GM19240 (cell line): ENCODE measurements at regions not wholly inside any gene's neighbourhood (a gene's known extent, or its start where the extent isn't known, plus 50 kb on each side); places are given as distances from the start of the nearest gene placed in this dataset.

Experiments used
- DNase-seq: peaks from one replicate; pipeline ENCODE4 v3.0.0; 2011; ENCODE audit warnings: low spot score; ENCODE audit not compliant: insufficient read length

DNA sequence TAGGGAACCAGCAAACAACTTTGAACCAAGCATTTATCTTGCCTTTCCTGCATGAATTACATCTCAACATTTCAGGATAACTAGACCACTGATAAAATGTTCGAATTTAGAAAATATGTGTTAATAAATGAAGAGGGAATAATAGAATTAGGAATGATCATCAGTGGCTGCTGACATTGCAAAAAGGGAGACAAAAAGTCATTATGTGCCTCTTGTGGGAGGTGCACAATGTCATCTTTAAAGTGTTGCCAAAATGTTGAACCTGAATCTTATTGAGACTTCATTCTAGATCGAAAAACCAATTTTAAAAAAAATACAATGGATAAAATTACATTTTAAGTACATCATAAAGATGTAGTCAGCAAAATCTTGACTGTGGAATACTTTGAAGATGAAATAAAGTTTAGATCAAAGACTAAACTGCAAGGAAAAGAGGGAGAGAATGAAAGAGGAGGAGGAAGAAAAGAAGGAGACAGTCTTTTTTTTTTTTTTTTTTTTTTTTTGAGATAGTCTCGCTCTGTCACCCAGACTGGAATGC lies 299.3 kb downstream of the FBXW7 start:
- no peak for DNase-seq

DNA sequence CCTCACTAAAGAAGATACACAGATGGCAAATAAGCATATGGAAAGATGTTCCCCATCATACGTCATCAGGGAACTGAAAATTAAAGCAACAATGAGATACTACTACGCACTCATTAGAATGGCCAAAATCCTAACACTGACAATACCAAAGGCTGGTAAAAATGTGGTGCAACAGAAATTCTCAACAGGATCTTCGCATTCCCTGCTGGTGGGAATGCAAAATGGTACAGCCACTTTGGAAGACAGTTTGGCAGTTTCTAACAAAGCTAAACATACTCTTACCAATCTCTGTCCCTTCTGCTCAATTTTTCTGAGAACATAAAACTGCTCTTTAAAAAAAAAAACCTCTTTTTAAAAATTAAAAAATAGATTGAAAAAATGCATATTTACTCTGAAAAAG lies 300.2 kb downstream of the FBXW7 start:
- DNase-seq: no peak

DNA sequence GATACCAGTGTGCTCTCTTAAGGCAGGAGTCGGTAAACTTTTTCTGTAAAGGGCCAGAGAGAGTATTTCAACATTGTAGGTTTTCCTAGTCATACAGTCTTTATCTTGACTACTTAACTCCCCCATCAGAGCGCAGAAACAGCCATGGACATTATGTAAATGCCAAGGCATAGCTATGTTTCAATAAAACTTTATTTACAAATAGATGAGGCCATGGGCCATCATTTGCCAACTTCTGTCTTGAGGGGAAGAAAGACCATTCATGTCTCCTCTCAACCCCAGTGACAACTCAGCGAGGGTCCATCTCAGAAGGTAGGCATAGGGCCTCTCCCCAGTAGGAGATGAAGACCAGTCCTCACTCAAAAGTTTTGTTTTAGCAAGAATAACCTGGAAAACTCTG lies 301.3 kb downstream of the FBXW7 start:
- DNase-seq: no peak

DNA sequence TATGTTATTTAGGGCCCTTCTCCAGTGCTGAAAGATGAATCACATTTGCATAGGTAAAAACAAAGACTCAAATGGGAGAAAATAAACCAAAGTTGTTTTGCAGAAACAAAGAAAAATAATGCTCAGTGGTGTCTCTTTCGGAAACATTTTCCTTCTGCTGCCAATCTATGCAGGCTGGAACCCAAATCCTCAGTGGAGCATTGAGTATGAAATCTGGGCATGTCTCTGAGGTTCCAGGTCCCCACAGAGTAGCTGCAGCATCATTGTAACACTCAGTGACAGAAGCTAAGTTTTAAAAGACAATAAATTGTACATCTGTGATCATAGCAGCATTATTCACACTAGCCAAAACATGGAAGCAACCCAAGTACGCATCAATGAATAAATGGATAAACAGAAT lies 303.6 kb downstream of the FBXW7 start:
- DNase-seq: no peak

DNA sequence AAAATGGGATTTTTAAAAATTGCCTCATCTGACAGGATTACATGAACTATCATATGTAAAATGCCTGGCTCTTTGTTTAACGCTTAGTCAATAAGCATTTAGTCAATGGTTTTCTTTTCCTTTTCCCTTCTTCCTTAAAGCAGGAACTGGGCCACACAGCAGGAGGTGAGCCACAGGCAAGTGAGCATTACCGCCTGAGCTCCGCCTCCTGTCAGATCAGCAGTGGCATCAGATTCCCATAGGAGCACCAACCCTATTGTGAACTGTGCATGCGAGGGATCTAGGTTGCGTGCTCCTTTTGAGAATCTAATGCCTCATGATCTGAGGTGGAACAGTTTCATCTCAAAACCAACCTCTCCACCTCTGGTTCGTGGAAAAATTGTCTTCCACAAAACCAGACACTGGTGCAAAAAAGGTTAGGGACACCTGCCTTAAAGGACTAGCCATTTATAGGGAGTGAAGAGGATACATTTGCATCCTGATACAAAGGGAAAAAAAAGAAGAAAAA lies 306.1 kb downstream of the FBXW7 start:
- no peak for DNase-seq

DNA sequence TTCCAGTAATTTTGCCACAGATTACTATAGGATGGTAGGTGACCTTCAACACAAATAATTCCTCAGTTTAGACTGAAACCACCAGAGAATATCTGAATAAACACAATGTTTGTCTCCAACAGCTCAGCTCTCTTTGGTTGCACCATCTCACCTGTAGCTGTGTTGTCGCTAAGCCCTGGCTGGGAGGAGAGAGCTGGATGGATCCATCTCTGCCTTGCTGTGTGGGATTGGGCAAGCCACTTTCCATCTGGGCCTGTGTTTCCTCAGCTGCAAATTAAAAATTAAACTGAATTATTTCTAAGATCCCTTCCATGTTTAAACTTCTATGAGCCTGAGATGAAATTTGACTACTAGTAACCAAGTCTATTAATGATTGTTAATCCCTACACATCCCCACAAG lies 310.2 kb downstream of the FBXW7 start:
- DNase-seq: no peak

DNA sequence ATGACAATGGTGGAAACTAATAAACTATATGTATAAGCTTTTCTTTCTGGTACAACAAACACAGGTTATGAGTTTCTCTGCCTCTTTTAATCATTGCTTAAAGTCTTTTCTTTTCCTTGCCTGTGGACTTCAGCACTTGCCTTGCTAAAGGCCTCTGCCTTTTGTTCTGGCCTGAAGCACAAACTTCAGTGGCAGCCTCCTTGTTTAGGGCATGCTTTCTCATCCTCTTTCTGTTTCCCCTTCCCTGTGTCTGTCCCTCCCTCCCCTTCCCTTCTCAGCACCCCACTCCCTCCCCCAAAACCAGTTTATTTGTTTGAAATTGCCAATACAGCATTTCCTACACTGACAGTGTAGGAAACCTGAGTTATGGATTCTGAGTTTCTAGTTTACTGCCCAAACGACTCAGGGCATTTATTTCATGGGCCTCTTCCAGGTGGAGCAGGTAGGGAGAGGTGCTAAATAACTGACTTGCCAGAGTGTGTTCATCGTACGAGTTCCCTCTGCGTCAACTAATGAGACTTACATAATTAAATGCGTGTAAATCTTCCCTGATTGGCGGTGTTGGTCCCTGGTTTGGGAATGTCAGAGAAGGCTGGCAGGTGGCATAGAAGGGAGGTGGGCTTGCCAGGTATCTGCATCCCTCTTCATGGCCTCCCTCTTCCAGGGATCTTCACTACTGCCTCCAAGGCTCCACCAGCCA lies 311.0 kb downstream of the FBXW7 start:
- DNase-seq: no peak

DNA sequence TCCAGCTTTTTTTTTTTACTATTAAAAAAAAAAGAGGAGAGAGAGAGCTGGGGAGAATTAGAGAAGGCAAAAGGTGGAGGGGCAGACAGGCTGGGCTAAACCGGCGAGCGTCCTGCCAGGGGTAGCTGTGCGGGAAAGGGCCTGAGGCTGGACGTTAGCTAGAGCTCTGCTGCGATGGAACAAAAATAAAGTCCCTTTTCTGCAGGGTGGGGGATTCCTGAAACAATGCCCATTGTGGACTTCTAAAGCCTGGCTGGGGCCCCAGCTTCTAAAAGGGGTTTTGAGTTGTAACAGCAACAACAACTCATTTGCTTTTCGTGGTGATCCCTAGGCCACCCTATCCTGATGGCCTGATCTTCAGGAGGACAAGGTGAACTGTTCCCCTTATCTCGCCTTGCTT lies 311.7 kb downstream of the FBXW7 start:
- DNase-seq: no peak

DNA sequence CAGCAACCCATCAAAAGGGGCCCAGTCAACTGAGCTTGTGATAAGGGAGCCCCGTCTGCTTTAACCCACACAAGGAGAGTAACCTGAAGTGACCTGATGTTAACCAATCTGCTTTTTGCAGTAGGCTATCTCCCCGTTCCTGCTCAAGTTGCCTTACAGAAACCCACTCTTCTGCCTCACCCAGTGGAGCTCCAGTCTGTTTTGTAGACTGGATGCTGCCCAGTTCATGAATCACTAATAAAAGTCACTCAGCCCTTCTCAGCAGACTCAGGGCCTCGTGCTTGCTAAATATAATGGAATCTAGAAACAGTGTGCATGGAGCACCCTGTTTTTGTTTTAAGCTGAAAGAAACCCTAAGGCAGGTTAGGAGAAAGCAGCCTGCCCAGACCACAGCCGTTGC lies 312.3 kb downstream of the FBXW7 start:
- DNase-seq: no peak

DNA sequence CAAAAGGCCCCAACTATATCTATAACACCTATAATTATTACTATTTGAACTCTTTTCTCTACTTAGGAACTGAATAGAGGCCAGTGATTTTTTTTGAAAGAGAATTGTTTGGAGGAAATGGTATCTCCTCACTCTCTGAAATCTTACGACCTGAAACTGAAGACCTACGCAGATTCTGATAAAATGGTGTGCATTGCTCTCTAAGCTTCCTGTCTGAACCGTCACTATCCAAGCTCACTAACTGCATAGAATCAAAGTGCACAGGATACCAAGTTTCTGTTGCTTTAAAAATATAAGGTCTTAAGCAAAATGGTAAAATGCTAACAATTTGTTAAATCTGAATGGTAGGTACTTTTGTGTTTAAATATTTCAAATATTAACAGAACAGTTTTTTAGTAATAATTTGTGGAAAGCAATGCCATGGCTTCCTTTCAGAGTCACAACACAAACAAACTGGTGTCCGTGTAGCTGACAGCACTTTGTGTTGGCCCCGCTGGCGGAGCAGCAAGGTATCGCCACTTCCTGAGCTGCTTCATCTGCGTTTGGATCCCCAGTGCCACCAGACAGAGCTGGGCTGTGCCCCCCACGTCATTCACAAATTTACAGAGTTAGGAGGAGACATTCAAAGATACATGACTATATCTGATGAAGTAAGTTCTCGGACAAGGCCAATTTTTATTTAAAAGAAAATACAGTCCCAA lies 313.9 kb downstream of the FBXW7 start:
- DNase-seq: no peak

DNA sequence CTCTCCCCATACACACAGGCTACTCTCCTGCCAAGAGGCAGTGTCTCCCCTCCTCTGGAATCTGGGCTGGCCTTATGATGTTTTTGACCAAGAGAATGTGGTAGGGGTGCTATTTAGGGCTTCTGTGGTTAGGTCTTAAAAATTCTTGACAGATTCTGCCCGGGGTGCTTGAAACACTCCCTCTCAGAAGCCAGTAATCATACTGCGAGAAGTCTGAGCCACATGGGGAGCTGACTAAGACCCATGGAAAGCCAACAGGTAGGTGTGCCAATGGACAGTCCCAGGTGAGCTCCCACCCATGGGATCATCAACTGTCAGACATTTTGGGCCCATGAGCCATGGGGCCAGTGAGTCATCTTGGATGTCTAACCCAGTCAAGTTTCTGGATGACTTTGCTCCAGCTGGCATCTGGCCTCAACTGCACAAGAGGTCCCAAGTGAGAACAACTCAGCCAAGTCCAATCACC lies 315.7 kb downstream of the FBXW7 start:
- DNase-seq: no peak

DNA sequence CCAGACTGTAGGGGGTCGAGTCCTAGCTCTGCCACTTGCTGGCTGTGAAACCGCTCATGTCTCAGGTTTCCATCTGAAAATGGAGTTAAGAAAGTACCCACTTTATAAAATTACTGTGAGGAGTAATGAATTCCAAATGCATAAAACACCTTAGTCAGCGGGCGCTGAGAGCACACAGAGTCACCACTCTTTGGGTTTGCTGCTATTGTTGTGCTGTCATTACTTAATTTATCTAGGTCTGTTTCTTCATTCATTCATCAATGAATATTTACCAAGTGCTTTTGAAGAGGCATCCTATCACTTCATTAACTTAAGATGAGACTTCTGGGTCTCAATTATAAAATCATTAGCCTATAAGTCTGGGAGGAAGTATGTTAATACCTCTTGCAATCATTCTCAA lies 317.3 kb downstream of the FBXW7 start:
- DNase-seq: no peak

DNA sequence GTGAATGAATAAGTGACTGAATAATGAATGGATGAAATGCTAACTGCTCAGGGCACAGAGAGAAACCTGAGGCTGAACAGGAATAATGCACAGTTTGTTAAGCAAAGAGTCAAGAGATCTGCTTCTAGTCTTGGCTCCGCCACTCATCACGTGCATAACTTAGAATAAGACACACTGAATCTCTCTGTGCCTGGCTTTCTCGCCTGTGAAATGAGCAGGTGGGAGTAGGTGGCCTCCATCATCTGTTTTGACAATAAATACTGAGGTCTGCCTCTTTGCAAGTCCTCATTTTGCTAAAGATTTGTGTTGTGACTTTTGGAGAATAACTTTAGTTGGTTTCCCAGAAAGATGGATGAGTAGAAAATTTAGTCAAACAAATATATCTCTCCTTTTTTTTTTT lies 318.0 kb downstream of the FBXW7 start:
- DNase-seq: no peak

DNA sequence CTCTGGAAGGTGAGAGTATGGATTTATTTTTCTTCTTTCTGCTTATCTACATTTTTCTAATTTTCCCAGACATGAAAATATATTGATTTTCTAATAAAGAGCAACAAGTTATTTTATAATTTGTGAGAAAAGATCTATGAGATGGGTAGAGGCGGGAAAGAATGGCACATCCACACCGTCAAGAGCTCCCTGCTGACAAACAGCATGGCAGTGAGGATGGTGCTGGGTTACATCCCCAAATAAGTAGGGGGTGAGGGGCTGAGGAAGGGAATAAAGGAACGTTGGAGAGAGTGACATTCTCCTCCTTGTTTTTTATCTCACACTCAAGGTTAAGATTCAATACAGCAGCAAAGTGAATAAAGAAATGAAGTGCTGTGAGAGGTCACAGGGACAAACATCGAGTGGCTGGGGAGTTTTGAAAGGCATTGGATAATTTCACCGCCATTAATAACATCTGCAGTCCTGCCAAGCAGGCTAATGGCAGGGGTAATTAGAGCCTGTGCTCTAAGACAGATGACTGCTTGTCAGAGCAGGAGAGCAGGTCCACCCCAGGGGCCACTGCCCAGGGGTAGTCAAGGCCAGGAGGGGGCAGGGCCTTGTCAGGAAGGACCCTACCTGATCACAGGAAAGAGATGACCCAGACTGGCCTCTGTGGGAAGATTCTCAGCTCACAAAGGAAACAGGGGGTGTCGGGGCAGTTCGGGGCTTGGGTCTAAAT lies 323.8 kb downstream of the FBXW7 start:
- no peak for DNase-seq

DNA sequence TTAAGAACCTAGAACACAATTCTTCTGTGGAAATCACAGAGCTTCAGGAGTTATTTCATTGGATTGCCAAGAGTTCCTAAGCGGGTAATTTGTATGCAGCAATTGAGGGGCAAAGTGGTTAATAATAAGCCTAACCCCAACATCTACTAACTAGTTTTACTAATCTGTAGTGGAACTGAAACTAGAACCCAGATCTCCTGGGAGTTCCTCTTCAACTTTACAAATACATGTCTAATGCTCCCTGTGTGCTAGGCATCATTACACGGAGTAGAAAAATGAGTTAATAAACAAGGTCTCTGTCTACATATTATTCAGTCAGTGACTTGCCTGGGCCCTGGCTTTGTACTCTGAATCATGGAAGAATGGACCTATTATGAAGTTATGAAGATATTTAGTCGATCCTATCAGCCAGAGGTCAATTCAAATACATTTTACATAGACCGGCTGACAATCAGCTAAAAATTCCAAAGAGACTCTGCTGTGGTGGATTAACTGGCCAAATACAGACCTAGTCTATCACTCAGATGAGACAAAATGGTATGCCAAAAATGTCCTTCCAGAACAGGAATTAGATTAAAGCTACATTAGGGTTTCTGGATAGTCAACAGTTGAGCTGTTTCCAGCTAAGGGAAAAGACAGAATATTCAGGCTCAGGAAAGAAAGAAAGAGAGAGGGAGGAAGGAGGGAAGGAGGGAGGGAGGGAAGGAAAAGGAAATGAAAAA lies 326.0 kb downstream of the FBXW7 start:
- no peak for DNase-seq

DNA sequence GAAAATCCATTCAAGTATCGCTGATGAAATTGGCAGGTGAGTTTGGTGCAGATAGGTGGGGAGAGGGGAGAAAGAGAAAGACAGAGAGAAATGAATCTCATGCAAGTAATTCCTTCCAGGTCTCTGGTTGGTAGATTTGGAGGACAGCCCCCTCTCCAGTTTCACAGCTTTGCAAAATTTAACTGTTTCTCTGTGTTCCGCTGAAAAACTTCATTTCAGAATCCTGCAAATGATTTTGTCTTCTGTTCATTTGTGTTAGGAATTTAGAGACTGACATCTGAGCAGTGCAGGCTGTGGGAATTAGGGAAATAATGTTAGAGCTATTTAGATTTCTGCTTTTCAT lies 328.5 kb downstream of the FBXW7 start:
- DNase-seq: no peak

DNA sequence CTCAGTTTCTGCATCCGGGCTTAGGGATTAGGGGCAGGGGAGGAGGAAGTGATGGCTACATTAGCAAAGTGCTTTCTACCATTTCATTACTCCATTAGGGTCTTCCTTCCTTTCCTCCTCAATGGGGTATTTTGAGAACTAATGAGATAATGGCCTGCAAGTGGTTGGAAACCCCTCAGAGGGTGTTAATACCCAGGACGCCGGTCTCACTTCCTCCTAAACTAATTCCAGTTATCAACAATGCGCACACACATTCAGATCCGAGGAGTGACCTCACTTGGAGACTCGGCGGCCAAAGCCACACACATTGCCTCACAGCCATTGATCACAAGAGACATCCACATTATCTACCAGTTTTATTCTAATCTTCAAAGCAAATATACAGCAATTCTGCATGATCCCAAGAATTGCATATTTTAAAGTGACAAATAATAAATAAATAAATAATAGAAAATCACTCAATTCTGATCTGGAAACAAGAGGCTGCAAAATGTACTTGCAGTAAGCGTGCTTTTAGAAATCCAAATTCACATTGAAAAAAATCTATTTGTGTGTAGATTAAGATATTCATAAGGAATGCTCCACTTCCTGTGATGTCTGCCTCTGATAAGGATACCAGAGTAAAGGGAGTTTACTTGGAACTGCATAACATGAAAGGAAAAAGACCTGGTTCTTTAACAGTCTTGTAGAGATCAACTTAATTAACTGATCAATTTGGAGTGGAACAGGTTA lies 329.1 kb downstream of the FBXW7 start:
- no peak for DNase-seq

DNA sequence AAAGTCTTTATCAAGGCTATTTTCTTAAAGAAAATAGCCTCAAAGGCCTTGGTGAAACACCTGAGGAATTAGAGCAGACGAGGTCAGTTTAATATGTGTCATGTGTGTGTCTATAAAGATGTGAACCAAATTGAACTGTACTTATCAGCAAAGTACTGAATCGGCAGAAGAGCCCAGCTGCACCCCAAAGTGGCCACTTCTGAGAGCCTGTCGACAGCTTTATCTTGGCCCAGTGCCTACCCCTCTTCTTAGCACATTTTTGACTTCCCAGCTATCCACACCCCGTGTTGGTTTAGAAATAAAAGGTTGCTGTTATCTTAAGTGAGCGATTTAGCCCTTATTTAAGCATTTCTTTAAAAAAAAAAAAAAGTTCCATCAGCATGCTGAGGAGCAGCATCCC lies 329.7 kb downstream of the FBXW7 start:
- DNase-seq: no peak

DNA sequence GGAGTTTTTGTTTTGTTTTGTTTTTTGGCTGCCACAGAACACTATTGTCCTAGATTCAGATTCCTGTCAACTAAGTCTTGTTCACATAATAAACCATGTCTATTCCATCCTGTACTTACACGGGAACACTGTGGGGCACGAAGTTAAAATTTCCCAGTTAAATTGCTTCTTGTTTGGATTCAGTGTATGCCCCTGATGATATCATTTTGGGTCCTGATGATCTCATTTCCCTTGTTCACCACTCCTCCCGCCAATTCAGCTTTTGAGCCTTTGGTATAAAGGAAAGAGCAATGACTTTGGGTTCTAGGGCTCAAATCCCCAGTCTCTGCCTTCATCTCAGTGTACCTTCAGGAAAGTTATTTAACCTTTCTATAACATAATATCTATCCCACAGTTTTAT lies 333.5 kb downstream of the FBXW7 start:
- DNase-seq: no peak

DNA sequence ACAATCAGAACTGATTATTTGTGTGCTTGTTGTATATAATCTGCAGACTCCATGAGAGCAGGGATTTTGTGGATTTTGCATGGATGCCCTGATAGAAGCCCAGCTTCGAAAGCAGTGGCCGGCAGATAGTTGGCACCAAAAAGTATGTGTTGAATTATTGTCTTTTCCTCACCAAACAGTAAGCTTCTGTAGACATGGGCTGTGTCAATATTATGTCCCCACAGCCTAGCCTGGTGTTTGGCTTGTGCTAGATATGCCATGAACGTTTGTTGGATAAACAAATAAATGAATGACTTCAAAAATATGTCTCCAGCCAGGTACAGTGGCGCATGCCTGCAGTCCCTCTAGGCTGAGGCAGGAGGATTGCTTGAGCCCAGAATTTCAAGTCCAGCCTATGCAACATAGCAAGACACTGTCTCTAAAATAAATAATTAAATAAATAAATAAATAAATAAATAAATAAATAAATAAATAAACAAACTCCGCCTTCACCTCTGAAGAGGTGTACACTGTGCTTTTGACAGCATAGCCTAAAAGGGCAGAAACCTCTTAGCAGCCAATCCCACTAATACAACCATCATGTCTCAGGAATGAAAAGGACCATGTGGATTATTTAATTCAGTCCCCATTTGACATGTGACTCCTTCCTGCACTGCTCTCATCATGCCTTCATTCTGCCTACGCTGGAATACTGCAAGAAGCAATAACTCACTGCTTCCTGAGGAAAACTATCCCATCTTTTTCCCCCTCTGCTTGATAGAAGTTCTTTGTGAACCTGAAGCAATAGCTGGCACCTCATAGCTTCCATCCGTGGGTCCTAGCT lies 335.2 kb downstream of the FBXW7 start:
- DNase-seq: no peak
